Endothelial cell of umbilical vein (primary cell): ENCODE measurements at regions not wholly inside any gene's neighbourhood (a gene's known extent, or its start where the extent isn't known, plus 50 kb on each side); places are given as distances from the start of the nearest gene placed in this dataset.

ENCODE experiments used
- BruUV-seq: library from RNA; stranded (reverse); fragments of 400-500 nt; replicated peaks from 2 replicates; lab custom pipeline; 2021; lab: Mats Ljungman, UMichigan
- CTCF ChIA-PET: fragments of 300-600, 350-600 bp; sonication (Branson Sonifier 250); formaldehyde crosslinking; loops from one replicate; lab custom pipeline; 2021; ENCODE audit warnings: antibody characterized with exemption, inconsistent platforms; lab: Charles Lee
- POLR2A ChIA-PET: fragments of 300-600, 350-600 bp; sonication (Branson Sonifier 250); formaldehyde crosslinking; loops from one replicate; lab custom pipeline; 2021; ENCODE audit warnings: antibody characterized with exemption, inconsistent platforms; lab: Charles Lee
- DNase-seq: peaks from one replicate; pipeline ENCODE4 v3.0.0-alpha.2; 2011; ENCODE audit warnings: low read depth, low spot score
- FAIRE-seq: peaks from 2 replicates; lab custom pipeline; 2011; peaks lifted over from hg19 to GRCh38; lab: Jason Lieb, UNC
- H2AFZ ChIP-seq: 2 replicates; pipeline ENCODE4 v1.6.0; 2012; ENCODE audit warnings: low read depth, low read length, control low read depth, inconsistent platforms
- H3K27ac ChIP-seq: 2 replicates; pipeline ENCODE4 v1.5.1; 2011; ENCODE audit warnings: low read depth, mild to moderate bottlenecking, control low read depth, low read length, moderate library complexity; ENCODE audit not compliant: insufficient read depth
- H3K27me3 ChIP-seq, 2 experiments: 2 replicates each; pipeline versions ENCODE4 v1.6.0 to v1.6.1; 2011; ENCODE audit warnings: low read length in 2 of 2, mixed read lengths in 1 of 2; ENCODE audit not compliant: control insufficient read depth in 2 of 2, insufficient read depth in 2 of 2
- H3K36me3 ChIP-seq, 2 experiments: 2 replicates in 1 of 2; 3 replicates in 1 of 2; pipeline ENCODE4 v1.5.1; 2011; ENCODE audit warnings: low read length in 2 of 2, mild to moderate bottlenecking in 1 of 2, moderate library complexity in 1 of 2; ENCODE audit not compliant: control insufficient read depth in 2 of 2, insufficient read depth in 2 of 2; ENCODE audit errors: extremely low read depth in 1 of 2
- H3K4me1 ChIP-seq: 3 replicates; pipeline ENCODE4 v1.5.1; 2011; ENCODE audit warnings: mild to moderate bottlenecking, low read length; ENCODE audit not compliant: control insufficient read depth, insufficient read depth; ENCODE audit errors: extremely low read depth
- H3K4me2 ChIP-seq: 2 replicates; pipeline ENCODE4 v1.6.1; 2011; ENCODE audit warnings: low read length, control low read depth, mixed read lengths; ENCODE audit not compliant: insufficient read depth
- H3K4me3 ChIP-seq, 3 experiments: fragments of 200-600 bp in 1 of 3; sonication (generic), shearing (Covaris generic) in 1 of 3; replicated peaks in 1 of 3; 2 replicates each; pipeline ENCODE4 v1.5.1; 2011 to 2016; ENCODE audit warnings: control low read depth in 3 of 3, low read length in 3 of 3, mild to moderate bottlenecking in 2 of 3, inconsistent platforms in 1 of 3, low read depth in 1 of 3, moderate library complexity in 1 of 3; ENCODE audit not compliant: insufficient read depth in 1 of 3
- H3K79me2 ChIP-seq: 2 replicates; pipeline ENCODE4 v1.6.0; 2012; ENCODE audit warnings: low read length, inconsistent platforms; ENCODE audit not compliant: control insufficient read depth, insufficient read depth
- H3K9ac ChIP-seq: replicated peaks from 2 replicates; pipeline ENCODE3; 2011; ENCODE audit warnings: low read length, control low read depth; ENCODE audit not compliant: insufficient read depth; ENCODE audit errors: extremely low read depth
- H3K9me1 ChIP-seq: replicated peaks from 3 replicates; pipeline ENCODE4 v1.6.0; 2011; ENCODE audit warnings: mild to moderate bottlenecking, low read length; ENCODE audit not compliant: control insufficient read depth, insufficient read depth; ENCODE audit errors: extremely low read depth
- H3K9me3 ChIP-seq: replicated peaks from 2 replicates; pipeline ENCODE4 v1.5.1; 2012; ENCODE audit warnings: low read length, inconsistent platforms; ENCODE audit not compliant: control insufficient read depth, insufficient read depth
- H4K20me1 ChIP-seq: replicated peaks from 2 replicates; pipeline ENCODE3; 2011; ENCODE audit warnings: mild to moderate bottlenecking, low read length; ENCODE audit not compliant: control insufficient read depth, insufficient read depth; ENCODE audit errors: extremely low read depth
- EZH2 ChIP-seq: IDR thresholded peaks from 2 replicates; pipeline ENCODE4 v1.6.1; 2012; ENCODE audit warnings: borderline replicate concordance, low read depth, mild to moderate bottlenecking, moderate library complexity, low read length, inconsistent platforms; ENCODE audit not compliant: severe bottlenecking
- FOS ChIP-seq: IDR thresholded peaks from 2 replicates; pipeline ENCODE4 v1.6.1; 2011; ENCODE audit warnings: mild to moderate bottlenecking, low read length, moderate library complexity, borderline replicate concordance; ENCODE audit not compliant: insufficient read depth
- GATA2 ChIP-seq: IDR thresholded peaks from 2 replicates; pipeline ENCODE4 v1.7.0; 2011; ENCODE audit warnings: low read depth, mild to moderate bottlenecking, moderate library complexity, mixed read lengths, low read length; ENCODE audit not compliant: insufficient read length, insufficient read depth
- JUN ChIP-seq: IDR thresholded peaks from 2 replicates; pipeline ENCODE4 v1.6.1; 2011; ENCODE audit warnings: borderline replicate concordance, low read depth; ENCODE audit not compliant: insufficient read length, insufficient read depth
- MAX ChIP-seq: IDR thresholded peaks from 2 replicates; pipeline ENCODE4 v1.6.1; 2011; ENCODE audit not compliant: insufficient read depth, insufficient read length
- MYC ChIP-seq: IDR thresholded peaks from one replicate; pipeline ENCODE4 v1.6.1; 2011; ENCODE audit warnings: mild to moderate bottlenecking, low read depth, low read length
- POLR2A ChIP-seq: IDR thresholded peaks from 2 replicates; pipeline ENCODE4 v1.6.1; 2012; ENCODE audit warnings: low read depth, mild to moderate bottlenecking, control low read depth, low read length
- dilution Hi-C: fragments of 300-500 bp; cut with MboI; formaldehyde crosslinking; loops from one replicate; pipeline ENCODE4 v1.15.0; 2019; ENCODE audit warnings: low sequenced_read_pairs; ENCODE audit not compliant: extremely low pct_ligation_motif_present
- intact Hi-C: fragments of 100-400 bp; cut with micrococcal nuclease; formaldehyde crosslinking; loops from one replicate; pipeline ENCODE4 v1.10.0; 2022

- Histone ChIP-seq H3K36me3 (no peaks in the 10 kb centered on the region), H3K4me2 (no peak overlapping the region), H4K20me1 (no peaks in the 10 kb centered on the region), H3K9ac (no peak overlapping the region), H3K27me3 (peaks cover 5 to 7% of the 10 kb centered on the region in 2 experiments), H3K27ac (no peak overlapping the region), H3K9me3 (no peaks in the 10 kb centered on the region), H3K79me2 (no peaks in the 10 kb centered on the region), H3K4me1 (no peaks in the 10 kb centered on the region), H3K4me3 (no peak overlapping the region), H2AFZ (no peak overlapping the region), H3K9me1 (no peaks in the 10 kb centered on the region)
- ChIA-PET CTCF (interaction anchor here (2.0 kb wide), 1 partner anchor 17 kb away, joined by 4 read pairs; no protein-coding TSS in a partner anchor), POLR2A (no interaction called here)
- dilution Hi-C loops = no loop called here
- FAIRE-seq (no peak), DNase-seq (no peak)
- intact Hi-C loops = no loop called here
- no TSS peak for BruUV-seq
- no peak for TF ChIP-seq MYC
- no peak for TF ChIP-seq MAX
- TF ChIP-seq POLR2A = no peak
Observed at GRCh38 chr15:62323353-62323890, 158.3 kb upstream of the C2CD4B start.

GRCh38 chr15:62324382-62324781, 159.3 kb upstream of the C2CD4B start:
- POLR2A ChIA-PET = no interaction called here
- H3K27me3 ChIP-seq = peaks cover 5 to 7% of the 10 kb centered on the region in 2 experiments
- no peaks in the 10 kb centered on the region for H3K79me2 ChIP-seq
- no peaks in the 10 kb centered on the region for H4K20me1 ChIP-seq
- H3K4me2 ChIP-seq = no peak overlapping the region
- no peaks in the 10 kb centered on the region for H3K4me1 ChIP-seq
- no TSS peak for BruUV-seq
- H3K9me1 ChIP-seq = no peaks in the 10 kb centered on the region
- H3K9ac ChIP-seq = no peak overlapping the region
- CTCF ChIA-PET = interaction anchor here (2.0 kb wide), 1 partner anchor 18 kb away, joined by 4 read pairs; no protein-coding TSS in a partner anchor
- intact Hi-C loops (no loop called here), dilution Hi-C loops (no loop called here)
- no peak overlapping the region for H3K4me3 ChIP-seq
- DNase-seq (no peak), FAIRE-seq (no peak)
- TF ChIP-seq FOS (no peak), MAX (no peak), EZH2 (no peak), POLR2A (no peak), GATA2 (no peak), JUN (no peak)
- H3K9me3 ChIP-seq = no peaks in the 10 kb centered on the region
- no peaks in the 10 kb centered on the region for H3K36me3 ChIP-seq
- no peak overlapping the region for H3K27ac ChIP-seq
- H2AFZ ChIP-seq = no peak overlapping the region
